HG03135 (cell line): ENCODE measurements at regions not wholly inside any gene's neighbourhood (a gene's known extent, or its start where the extent isn't known, plus 50 kb on each side); places are given as distances from the start of the nearest gene placed in this dataset.

ENCODE experiments used
- ATAC-seq: cut with Tn5 transposase; IDR thresholded peaks from one replicate; pipeline ENCODE4 v1.9.1; 2021; ENCODE audit warnings: mild to moderate bottlenecking, moderate library complexity; ENCODE audit not compliant: unreplicated experiment

GRCh38 chr5:98463676-98464075 is 309.8 kb upstream of the RGMB start:
- ATAC-seq, result no peak

GRCh38 chr5:98464737-98465330 is 308.6 kb upstream of the RGMB start:
- no peak for ATAC-seq

- no peak for ATAC-seq
Measured at GRCh38 chr5:98468188-98468869, 305.1 kb upstream of the RGMB start.

GRCh38 chr5:98470747-98471146 is 302.7 kb upstream of the RGMB start:
- no peak for ATAC-seq

- ATAC-seq, result no peak
Measured at GRCh38 chr5:98471458-98471857, 302.0 kb upstream of the RGMB start.

- no peak for ATAC-seq
Measured at GRCh38 chr5:98474216-98474615, 299.2 kb upstream of the RGMB start.

- no peak for ATAC-seq
Measured at GRCh38 chr5:98474782-98475181, 298.7 kb upstream of the RGMB start.

- ATAC-seq, result no peak
Measured at GRCh38 chr5:98482321-98483300, 290.9 kb upstream of the RGMB start.

GRCh38 chr5:98483301-98483685 is 290.2 kb upstream of the RGMB start:
- no peak for ATAC-seq

GRCh38 chr5:98489021-98489420 is 284.4 kb upstream of the RGMB start:
- ATAC-seq, result no peak

- no peak for ATAC-seq
Measured at GRCh38 chr5:98490348-98490747, 283.1 kb upstream of the RGMB start.

- no peak for ATAC-seq
Measured at GRCh38 chr5:98492258-98492657, 281.2 kb upstream of the RGMB start.

- ATAC-seq, result no peak
Measured at GRCh38 chr5:98497418-98497817, 276.0 kb upstream of the RGMB start.

- ATAC-seq, result no peak
Measured at GRCh38 chr5:98498028-98498427, 275.4 kb upstream of the RGMB start.

- ATAC-seq, result no peak
Measured at GRCh38 chr5:98499892-98500291, 273.6 kb upstream of the RGMB start.

GRCh38 chr5:98500811-98501210 is 272.7 kb upstream of the RGMB start:
- no peak for ATAC-seq

- ATAC-seq, result no peak
Measured at GRCh38 chr5:98503616-98504015, 269.8 kb upstream of the RGMB start.

- ATAC-seq, result no peak
Measured at GRCh38 chr5:98504505-98504904, 269.0 kb upstream of the RGMB start.

GRCh38 chr5:98510143-98510985 is 263.1 kb upstream of the RGMB start:
- no peak for ATAC-seq

GRCh38 chr5:98513380-98513779 is 260.1 kb upstream of the RGMB start:
- ATAC-seq, result no peak

- ATAC-seq, result no peak
Measured at GRCh38 chr5:98514215-98514614, 259.2 kb upstream of the RGMB start.
